GM18517 (cell line): ENCODE measurements at regions not wholly inside any gene's neighbourhood (a gene's known extent, or its start where the extent isn't known, plus 50 kb on each side); places are given as distances from the start of the nearest gene placed in this dataset.
A peak's percentile ranks its signal among the peaks of the same experiment; 100 is the strongest.
"Not testable (repeated sequence)": the region's sequence is repeated elsewhere in the genome, so short reads cannot be mapped to it uniquely, and the experiment has no call there.

Experiments used
- ATAC-seq: cut with Tn5 transposase; IDR thresholded peaks from one replicate; pipeline ENCODE4 v1.9.1; 2021; ENCODE audit warnings: mild to moderate bottlenecking, moderate library complexity; ENCODE audit not compliant: unreplicated experiment

DNA sequence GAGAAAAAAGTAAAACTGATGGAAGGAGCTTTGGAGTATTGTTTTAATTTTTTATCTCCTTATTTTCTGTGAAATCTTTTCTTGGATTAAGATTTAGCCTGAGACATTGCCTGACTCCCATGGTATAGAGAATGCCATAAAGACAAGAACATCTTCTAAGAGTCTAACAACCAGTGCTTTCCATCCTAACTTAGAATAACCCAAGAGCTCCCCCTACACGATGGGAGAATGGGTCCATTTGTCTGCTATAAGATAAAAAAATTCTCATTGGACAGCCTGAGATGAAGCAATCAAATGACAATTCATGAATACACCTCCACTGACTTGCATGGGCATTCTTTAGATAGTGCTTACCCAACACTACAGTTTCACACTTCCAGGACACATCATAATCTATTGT is 478.1 kb downstream of the TTLL7 start:
- no peak for ATAC-seq

DNA sequence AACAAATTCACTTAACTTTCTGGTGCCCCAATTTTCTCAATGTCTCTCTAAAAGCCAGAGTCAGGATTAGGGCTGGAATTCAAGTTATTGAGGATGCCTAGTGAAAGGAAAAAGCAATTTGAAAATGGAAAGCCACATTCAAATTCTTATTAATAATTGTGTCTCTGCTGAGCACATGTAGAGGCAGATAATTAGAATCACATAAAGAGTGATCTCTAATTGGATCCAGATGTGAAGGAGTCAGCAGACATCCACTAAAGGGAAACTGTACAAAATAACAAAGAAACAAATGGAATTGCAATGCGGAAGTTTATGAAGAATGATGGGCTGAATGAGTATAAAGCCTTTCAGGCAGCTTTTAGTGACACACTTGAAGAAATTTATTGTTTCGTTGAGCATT is 482.6 kb downstream of the TTLL7 start:
- no peak for ATAC-seq

DNA sequence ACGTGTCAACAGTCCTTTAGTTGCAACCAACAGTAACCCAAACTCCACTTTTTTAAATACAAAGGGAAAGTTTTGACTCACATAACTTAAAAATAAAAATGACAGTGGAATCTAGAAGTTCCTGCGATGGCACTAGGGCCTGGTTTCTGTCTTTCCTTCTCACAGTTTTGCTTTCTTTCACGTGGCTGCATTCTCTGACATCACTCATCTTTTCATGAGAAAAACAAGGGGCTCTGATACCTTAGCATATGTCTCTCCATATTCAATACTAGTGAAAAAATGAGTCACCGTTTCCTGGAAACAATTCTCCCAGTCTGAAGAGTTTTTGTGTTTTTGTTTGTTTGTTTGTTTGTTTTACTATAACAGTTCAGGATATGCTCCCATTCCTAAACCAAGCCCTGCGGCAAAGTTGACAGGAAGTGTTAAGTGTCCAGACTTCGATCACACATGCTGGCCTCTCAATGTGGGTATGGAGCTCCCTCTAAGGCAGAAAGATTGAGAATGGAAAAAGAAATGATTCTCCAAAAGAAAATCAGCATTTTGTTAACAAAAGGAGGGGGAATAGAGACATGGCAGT is 483.3 kb downstream of the TTLL7 start:
- ATAC-seq, result no peak

DNA sequence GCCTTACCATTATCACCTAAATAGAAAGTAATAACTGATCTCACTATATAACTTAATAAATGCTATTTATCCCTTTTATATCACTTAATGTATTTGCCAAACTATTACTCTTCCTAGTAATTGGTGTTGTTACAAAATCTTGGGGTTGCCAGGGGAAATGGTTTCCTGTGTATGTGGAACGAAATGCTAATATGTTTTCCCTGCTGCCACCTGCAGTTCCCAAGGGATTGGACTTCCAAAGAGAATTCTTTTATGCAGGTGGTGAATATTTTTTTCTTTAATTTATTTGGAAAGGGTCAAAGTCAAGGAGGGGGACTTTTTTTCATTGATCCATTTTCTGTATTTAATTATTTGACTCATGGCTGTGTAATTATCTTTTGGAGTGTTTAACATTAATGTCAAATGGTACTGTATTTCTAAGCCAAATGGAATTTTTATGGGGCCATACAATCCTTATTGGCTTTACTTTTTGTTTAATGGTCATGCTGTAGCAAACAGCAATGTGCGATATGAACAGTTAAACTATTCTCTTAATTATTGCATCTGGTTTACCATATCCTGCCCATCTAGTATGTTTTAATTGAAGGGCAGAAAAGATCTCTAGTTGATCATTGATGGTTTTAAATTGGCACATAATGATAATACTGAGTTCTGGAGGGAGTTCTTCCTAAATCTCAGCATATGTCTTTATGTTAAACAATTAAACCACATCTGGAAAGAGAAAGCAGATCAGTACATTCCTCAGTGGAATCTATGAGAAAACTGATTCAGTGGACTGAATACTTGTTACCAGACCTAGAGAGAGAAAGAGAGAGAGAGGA is 486.3 kb downstream of the TTLL7 start:
- no peak for ATAC-seq

DNA sequence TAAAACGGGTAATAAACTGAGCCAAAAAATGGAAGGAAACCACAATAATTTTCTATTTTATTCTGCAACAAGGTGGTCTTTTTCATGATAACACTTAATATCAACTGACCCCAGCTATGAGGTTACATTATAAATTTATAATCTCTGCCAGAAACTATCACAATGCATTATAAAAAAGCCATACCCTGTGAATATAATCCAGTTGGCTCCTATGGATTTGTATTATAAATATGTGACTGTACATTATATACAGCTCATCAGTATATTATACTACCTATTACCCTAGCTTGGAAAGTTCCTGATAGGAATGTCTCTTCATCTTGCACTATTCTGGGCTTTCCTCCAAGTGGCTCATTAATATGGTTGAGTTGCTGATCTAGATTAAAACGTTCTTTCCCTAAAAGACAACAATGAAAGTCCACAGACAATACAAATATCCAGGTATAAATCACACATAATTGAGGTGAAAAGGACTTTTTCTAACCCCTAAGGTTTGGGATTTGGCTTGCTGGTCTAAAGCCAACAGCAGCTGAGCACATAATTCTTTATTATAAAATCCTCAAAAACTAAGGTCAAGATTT is 487.7 kb downstream of the TTLL7 start:
- no peak for ATAC-seq

DNA sequence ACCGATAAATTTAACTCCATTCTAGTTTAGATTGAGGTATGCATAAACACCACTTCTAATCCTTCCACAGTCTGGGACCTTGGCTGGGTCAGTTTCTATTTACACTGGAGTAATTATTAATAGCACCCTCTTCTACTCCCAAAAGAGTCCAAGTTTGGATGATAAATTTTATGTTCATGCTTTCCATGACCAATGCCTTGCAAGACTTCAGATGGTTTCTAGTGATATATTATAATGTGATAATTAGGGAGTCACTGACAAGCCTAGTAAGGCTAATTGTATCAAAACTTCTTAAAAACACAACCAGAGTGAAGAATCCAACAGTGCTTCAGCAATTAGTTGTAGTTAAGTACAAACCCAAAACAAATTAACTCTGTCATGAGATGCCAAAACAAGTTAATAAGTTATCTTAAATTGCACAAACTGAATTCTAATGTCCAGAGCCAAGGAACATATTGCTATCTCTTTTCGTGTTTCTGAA is 489.6 kb downstream of the TTLL7 start:
- no peak for ATAC-seq

DNA sequence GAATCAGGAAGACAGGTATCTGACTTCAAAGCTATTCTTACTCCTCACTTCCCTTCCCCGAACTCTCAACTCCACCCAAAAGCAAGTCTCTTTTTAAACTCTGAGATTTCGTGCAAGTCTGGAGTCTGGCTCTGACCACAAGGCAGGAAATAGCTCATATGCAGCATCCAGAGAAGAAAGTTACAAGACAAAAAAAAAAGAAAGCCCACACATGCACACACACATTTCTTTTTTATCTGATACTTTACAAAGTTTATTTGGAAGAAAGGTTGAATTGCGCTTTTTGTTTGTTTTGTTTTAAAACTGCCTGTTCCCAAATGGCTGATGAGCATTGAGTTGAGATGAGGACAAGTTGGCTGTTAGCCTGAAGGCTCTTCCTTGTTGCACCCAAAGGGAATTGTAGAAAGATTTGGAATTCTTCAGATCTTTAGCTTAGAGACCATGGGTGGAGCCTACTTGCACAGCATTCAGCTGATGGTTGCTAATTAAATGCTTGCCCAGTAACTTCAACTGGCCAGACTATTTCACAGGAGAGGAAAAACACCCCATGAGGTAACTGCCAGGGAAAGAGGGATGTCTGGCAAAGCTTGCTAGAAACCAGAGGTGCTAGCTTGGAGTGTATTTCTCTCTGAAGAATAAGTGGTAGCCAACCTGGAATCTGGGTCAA is 490.3 kb downstream of the TTLL7 start:
- peak; percentile 95 for ATAC-seq

DNA sequence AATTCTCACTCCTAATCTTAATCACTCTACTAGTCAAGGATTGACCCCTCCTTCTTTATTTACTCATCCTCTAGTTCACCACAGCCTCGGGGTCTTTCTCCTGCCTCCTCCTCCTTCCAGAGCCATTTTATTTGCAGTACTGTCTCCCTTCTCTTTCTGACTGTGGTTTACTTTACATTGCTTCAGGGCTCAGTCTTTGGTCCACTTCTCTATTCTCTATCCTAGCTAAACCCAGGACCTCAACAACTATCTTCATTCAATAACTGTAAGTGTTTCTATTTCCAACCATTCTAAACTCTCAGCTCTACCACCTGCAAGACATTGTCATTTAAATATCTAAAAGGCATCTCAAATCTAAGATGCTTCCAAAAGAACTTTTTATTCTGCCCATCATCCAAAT is 493.8 kb downstream of the TTLL7 start:
- no peak for ATAC-seq

DNA sequence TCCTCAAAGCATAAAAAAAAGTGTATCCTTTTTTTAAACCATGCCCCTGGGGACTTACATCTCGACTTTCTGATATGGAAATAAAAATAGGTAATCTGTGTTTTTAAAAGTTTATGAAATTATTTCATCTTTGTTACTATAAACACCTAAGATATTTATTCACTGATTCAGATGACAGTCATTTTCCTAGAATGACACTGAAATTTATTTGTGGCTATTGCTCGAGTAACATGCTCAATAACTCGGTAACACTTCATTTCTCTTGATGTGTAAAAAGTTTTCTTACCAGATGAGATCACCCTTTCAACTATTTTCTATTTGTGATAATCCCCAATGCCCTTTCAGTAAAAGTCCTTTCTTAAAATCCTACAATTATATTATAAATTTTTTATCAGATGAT is 495.8 kb downstream of the TTLL7 start:
- ATAC-seq, result no peak

DNA sequence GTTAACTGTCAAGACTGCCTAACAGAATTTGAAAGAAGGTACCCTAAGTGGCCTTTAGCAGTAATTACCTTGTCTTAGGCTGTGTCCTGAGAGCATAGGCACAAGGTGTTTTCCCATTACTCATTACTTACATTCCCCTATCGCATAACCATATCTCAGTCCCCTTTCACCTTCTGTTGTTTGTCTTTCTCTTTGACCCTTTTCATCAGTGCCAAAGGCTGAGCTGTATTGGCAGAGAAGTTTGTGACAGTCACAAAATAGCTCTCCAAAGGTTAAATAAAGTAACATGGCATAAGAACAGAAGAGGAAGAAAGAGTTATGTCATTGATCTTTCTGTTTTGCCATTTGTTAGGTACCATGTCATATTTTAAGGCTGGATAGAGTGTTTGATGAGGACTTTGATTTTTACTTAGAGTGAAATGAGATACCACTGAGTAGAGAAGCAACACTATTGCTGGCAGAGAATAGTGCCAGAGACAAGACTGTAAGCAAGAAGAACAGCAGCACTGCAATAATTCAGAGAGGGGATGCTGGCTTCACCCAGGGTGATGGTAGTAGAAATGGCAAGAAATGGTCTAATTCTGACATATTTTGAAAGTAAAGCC is 497.8 kb downstream of the TTLL7 start:
- peak; percentile 96 for ATAC-seq

DNA sequence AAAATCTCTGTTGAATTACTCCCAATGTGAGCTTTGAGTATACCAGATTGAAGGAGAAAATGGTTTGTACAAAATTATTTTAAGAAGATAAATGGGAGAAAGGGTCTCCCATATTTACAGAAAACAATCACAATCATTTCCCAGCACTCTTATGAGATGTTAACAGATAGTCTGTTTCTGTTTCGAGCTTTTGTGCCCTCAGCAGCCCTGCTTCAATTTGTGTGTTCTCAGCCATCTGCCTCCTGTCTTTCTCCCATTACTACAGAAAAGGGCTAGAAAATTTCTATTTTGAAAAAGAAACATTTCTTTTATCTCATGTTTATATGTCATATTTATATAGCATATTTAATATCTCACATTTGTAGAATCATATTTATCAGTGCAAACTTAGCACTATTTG is 498.4 kb downstream of the TTLL7 start:
- ATAC-seq, result no peak

DNA sequence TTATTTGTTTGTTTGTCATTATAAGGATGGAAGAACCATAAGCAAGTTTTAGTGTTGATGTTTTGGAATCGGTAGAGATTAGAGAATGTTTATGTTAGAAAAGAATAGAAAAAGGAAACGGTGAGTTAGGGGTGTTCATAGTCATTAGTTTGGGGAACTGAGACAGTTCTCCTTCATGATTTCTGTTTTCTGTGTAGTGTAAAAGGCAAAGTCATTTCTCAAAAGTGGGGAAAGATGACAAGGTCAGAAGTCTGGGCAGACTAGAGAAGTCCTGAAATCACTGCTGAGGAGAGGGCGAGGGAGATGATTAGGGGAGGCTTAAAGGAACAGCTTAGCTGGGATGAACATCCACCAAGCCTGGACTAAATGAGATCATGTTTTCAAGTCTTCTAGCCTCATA is 498.9 kb downstream of the TTLL7 start:
- ATAC-seq, result peak; percentile 44

DNA sequence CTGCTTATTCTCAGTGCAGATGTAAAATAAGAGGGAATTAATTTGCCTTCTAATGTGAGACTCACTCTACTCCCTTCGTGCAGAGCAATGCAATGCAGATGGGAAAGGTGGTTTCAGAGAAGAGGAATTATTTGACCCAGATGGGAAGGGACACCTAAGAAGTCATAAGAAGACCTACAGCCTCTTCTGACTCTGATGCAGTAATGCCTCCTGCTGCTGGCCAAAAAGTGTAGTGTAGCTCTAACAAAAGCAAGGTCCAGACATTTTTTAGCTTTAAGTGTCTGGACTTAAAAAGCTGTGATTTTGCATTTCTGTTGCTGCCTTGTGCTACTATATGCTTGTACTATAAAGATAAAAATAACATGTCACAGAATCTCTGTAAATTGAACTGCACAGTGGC is 501.4 kb downstream of the TTLL7 start:
- no peak for ATAC-seq

DNA sequence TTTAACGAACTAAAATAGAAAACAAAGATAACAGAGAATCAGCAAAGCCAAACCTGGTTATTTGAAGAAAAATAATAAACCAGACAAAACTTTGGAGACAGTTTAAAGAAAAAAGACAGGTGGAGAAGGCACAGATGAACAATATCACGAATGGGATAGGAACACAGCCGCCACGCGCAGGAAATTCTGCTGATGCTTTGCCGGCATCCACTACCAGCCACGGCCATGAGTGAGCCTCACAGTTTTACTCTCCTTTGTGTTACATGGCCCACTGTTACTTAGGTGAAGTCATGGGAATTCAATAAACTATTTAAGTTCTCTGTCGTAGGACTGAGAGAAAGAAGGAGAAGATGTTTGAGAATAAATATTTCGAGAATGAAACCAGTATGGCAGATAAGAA is 503.4 kb downstream of the TTLL7 start:
- no peak for ATAC-seq

DNA sequence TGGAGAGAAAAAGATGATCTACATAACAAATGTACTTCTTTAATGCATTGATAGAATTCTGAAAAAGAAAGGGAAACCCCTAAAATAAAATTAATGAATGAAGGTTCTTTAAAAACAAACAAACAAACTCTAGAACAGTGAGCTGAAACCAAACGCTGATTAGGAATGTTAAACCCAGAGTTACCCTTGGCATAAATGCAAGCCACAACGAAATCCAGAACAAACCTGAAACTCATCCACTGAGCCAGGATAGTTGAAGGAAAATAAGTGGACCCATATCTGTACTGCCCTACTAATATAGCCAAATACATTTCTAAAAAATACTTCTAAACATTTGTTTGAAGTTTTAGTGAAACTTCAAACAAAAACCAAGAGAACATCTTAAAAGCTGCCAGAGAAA is 505.3 kb downstream of the TTLL7 start:
- no peak for ATAC-seq

DNA sequence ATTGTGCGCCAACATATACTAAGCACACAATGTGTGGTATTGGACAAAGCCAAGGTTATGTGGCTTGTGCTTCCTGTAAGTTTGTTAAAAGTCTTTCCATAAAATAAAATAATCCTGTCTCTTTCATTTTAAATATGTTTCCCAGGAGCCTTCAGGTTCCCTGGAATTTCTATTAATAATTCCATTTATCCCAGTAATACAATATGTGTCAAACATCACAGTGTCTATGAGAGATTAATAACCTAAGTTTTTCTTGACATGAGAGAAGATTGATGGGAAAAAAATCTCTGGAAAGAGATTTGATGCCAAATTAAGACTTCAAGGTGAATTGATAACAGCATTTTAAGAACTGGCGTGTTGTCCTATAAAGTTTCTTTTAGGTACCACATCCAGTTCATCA is 507.0 kb downstream of the TTLL7 start:
- ATAC-seq, result no peak

DNA sequence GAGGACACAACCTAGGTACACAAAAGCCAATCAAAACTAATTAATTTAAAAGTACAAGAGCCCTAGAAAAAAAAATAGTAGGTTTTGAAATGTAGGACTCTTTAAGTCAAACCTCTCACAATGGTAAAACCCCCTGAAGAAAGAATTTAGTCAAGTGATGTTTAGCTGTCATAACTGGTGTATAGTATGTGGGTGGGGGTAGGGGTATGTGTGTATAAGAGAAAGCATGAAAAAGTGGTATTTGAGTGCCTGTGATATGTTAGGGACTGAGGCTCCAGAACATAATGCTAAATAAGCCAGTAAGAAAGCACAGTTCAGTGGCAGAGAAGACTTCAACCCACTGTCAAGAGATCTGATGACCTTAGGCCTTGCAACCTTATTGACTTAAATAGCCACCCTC is 507.9 kb downstream of the TTLL7 start:
- no peak for ATAC-seq

DNA sequence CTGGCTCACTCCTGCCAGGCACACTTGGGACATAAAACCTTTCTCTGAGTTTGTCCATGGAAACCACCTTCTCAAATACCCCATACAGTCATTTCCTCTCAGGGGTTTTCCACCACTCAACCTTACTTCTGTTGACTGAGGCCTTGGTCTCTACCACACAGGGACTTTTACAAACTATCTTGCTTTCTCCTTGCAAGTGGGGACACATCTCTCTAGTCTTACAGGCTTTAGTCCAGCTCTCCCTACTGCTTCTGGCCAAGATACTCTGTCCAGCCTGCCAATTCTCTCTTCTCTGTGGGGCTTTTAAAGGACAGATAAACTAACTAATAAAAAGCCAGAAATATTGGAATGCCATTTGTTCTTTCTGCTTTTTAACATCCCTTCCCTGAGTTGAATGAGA is 510.8 kb downstream of the TTLL7 start:
- ATAC-seq, result peak; percentile 83

DNA sequence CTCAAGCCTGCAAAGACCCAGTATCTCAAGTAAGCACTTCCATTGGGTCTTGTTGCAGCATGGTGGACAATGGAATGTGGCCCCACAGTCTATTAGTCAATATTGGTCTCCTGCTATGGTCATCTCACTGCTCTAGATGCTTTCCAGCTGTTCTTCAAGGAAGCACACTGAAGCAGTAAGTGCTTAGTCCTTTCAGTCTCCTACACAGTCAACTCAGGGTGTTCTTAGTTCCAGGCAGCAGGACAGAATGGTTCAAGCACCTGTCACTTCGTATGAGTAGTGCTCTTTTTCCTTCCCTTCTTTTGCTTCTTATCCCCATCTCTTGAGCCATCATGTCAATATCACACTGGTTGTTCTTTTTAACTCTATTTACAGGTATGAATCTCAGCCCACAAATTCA is 511.5 kb downstream of the TTLL7 start:
- ATAC-seq, result peak; percentile 27

DNA sequence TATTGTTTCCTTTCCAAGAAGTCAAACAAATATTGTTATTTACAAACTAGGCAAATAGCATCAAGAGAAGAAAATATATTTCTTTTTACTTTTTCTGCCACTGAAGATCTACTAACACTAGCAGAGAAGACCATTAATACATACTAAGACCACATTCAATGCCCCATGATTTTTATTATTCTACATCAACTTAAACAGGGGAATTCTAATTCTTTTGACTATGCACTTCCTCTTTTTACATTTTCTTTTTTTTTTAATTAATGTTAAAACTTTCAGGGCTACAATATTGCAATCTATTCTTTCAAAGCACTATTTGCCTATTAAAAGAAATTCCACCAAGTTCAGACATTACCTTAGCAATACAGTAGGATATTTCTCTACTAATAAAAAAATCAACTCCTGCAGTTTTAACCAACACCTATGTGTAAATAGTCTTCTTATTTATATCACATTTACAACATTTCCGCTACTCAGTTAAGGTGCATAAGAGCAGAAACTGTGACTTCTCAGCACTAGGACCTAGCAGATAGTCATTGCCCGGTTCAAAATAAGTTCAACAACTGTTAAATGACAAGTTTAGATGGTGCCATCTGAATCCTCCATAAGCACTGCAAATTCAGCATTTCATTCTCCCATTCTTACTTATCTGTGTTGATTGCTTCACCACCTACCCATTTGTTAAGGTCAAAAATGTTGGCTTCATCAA is 513.5 kb downstream of the TTLL7 start:
- peak; percentile 22 for ATAC-seq

DNA sequence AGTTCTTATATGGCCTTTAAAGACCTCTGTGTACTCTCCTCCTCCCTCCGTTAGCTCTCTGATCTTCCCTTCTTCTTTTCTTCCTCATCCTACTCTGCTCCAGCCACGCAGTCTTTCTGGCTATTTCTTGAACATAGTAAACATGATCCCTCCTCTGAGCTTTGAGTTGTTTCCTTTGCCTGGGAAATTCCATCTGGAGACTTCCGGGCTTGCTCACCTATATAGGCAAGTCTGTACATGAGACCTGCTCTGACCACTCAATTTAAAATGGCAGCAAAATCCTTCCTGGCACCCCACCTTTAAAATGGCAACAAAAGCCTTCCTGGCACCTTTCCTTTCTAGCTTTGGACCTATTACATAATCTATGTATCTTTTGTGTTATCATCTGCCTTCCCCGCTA is 517.6 kb downstream of the TTLL7 start:
- not testable (repeated sequence) for ATAC-seq
